GM18870 (cell line): ENCODE measurements at regions not wholly inside any gene's neighbourhood (a gene's known extent, or its start where the extent isn't known, plus 50 kb on each side); places are given as distances from the start of the nearest gene placed in this dataset.

Source experiments
- ATAC-seq: cut with Tn5 transposase; IDR thresholded peaks from one replicate; pipeline ENCODE4 v1.9.1; 2021; ENCODE audit warnings: moderate library complexity; ENCODE audit not compliant: unreplicated experiment

DNA sequence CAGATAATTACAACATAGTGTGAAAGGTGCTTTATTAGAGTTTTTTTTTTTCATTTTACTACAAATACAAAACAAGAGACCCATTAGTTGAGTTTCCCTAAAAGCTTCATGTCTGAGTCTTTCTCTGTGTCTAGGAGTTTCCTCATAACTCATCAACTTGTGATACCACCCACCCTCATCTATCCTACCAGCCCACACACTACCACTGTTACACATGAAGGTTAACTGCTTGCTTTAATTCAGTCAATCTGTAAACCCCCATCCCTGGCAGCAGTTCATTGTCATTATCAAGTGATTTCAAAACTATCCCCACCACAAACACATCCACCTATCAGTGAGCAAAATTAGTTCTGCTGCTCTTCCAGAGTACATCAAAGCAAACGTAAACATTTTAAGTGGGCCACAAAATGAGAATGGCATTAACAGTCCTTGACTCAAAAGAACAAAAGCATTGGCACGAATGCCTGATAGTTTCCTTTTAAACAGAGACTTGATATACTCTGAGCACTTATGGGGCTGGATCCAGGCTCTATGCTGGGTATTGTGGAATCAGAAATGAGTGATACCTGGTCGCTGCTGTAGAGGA is 331.6 kb upstream of the FAM241A start:
- ATAC-seq = no peak

DNA sequence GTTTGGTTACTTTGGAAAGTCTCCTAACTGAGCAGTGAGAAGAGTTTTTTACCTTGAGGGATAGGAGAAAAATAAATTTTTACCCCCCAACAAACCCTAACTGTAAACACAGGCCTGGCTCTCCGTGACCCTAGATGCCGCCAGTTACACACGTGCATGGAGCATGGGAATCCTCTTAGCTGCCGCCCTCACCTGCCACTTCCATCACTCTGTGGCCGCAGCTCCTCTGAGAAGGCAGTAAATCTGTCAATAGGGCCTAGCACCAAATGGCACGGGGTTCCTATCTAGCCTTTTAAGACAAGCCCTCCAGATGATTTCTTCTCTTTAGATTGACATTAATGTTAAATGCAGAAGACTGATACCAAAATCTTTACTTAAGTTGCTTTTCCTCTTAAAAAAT is 330.3 kb upstream of the FAM241A start:
- no peak for ATAC-seq

DNA sequence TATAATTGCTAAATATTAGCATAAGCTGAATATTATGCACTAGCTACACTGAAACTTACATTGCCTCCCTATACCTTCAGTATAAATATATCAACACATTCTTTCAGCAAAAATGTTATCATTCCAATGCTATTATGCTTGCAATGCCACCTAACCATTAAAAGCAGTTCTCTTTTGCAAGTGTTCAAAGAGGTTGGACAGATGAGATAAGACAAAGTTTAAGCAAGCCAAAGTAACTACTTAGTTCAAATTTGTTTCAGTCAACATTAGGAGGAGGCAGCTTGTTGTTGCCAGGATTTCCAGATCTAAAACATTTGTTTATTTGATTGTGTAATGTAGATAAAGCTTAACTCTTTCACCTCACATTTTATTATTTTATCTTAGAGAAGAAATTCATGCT is 323.9 kb upstream of the FAM241A start:
- no peak for ATAC-seq

DNA sequence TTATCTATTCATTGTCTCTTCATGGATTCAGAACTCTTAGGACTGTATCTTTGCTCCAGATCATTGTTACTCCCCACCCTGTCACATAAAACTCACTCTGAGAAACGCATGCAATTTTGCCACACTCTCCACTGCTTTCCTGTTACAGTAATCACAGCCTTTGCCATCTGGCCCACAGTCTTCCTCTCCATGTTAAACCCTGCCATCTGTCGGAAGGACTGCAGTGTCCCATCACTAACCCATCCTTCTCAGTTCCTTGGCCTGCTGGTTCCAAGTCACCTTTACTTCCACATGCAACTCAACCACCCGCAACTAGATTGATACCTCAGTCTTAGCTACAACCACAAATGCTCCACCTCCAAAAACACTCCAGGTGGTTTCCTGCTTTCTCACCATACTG is 308.7 kb upstream of the FAM241A start:
- ATAC-seq = no peak

DNA sequence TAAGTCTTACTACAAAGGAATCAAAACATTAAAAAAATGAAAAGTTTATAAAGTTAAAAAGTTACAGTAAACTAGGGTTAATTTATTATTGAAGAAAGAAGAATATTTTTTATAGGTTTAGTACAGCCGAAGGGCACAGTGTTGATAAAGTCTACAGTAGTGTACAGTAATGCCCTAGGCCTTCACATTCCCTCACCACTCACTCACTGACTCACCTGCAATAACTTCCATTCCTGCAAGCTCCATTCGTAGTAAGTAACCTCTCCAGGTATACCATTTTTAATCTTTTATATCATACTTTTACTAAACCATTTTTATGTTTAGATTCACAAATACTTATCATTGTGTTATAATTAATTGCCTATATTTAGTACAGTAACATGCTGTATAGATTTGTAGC is 307.5 kb upstream of the FAM241A start:
- no peak for ATAC-seq

DNA sequence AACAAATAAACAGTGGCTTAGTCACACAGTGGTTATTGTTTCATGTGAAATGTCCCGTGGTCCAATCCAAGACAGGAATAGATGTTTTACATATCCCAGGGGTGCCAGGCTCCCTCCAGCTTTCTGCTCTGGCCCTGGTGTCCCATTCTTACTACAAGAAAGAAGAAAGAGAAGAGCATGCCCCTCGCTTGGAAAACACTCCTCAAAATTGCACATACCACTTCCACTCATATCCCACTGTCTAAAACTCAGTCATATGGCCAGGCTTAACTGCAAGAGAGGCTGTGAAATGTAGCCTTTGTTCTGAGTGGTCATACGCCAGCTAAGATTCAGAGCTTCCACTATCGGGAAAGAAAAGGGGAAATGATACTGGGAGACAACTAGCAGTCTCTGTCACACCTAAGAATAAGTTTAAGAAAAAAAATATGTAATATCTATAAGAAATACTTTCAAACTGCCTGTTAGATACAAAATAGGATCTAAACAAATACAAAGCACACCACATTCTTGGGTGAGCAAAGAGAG is 306.8 kb upstream of the FAM241A start:
- ATAC-seq = peak; percentile 89

DNA sequence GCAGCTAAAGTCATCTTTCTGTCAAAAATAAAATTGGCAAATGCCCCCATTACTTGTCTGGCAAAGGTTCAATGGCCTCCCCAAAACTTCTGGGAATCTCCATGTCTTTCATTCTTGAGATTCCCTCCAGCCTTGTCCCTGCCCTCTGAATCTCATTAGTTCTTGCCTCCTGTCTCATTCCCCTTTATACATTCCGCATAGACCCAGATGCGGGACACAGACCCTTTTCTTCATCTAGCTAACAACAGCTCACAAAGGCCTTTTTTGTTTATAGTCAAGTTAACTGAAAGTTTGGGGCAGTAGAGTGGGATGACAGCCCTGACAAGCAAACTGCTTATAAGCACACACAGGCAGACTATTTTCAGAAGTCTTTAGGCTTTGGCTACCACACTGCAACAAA is 306.1 kb upstream of the FAM241A start:
- ATAC-seq = no peak

DNA sequence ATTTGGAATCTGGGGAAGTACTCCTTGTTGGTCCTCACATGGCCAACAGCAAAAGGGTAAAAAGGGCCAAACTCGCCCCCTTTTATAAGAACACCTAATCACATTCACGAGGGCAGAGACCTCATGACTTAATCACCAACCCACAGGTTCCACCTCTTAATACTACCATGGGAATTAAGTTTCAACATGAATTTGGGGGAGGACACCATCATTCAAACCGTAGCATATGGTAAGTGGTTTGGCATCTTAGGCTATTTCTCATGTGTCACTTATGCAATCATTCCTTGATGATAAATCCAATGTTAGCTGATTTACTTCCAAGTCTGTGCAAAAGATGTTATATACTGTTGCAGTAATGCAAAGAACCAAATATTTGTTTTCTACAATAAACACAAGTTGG is 302.9 kb upstream of the FAM241A start:
- ATAC-seq = no peak

DNA sequence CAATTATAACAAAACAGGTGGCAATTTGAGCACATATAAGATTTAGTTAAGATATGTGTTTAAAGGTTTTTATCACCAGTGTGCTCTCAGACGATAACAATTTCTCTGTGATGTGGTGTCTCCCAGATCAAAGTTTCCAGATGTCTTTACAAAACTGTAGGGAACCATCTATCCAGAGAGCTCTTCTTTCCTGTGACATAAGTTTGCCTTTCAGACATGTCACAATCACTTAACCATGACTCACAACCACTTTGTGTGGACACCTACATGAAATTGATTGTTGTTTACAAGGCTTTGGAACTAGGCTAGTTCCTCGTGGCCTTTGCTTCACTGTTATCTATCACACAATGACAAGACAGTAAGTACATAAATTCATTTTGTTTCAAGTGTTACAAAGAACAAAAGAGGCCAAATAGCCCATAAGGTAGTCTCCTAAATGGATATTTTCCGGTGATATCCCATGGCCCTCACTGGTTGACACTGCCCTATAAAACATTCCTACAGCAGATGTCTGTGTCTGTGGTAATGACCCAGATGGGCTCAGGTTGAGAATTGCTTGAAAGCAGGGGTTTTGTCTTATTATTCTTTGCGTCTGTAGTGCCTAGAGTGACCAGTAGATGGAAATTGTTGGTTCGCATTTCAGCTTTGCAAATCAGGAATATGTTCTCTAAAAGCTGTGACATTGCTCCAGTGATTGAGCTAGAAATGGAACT is 297.8 kb upstream of the FAM241A start:
- no peak for ATAC-seq

DNA sequence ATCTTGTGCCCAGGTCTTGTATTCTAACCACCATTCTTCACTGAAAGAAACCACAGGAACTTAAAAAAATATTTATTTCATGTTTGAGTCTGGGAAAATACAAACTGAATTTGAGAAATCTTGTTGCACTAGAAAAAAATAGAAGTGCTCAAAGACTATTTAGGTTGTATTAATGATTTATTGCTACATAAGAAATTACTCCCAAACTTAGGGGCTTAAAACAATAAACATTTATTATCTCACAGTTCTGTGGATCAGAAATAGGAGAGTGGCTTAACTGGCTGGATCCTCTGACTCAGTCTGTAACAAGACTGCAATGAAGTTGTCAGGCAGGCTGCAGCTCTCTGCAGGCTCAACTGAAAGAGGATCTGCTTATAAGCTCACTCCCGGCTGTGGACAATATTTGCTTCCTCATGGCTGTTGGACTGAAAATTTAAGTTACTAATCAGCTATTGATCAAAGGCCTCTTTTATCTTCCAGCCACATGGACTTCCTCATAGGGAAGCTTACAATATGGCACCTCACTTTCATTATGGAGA is 295.4 kb upstream of the FAM241A start:
- no peak for ATAC-seq

DNA sequence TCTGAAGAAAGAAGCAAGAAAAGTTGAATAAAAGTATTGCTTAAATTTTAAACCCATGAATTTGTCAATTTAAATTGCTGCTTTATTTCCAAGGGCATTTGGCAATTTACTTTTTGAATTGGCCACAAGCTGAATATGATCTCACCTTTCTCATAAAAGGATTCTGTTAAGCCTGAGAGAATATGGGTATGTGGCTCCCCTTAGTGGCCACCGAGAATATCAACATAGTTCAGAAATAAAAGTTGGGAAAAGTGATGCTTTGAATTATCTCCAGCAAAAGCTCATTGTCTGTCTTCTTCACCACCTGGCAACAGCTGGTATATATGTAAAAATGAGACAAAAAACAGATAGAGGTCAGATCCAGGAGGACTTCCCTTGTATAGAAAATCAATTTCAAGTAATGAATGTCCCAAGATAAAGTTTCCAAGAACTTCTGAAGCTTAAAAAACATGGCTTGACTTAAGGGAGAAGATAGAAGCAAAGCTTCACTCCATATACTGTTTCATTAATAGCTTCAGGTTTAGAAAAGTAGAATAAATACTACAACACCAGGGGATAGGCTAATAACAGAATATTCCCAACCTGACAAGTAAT is 290.7 kb upstream of the FAM241A start:
- peak; percentile 74 for ATAC-seq

DNA sequence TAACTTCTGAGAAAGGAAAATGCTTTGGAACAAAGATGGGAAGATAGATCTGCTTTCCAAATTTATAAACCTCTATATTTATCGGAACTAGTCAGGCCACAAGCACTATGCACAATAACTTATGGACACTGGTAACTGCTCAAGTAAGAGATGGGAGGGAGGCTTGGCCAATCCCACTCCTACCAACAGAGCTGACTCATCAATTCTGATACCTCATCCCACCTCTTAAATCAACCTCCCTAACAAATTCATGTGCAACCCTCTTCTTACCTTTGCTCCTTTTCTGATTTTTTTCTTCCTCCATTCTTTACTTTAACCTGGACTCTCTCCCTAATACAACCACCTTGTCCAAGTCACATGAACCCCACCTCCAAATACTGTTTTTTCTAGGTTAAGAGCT is 289.9 kb upstream of the FAM241A start:
- ATAC-seq = no peak

DNA sequence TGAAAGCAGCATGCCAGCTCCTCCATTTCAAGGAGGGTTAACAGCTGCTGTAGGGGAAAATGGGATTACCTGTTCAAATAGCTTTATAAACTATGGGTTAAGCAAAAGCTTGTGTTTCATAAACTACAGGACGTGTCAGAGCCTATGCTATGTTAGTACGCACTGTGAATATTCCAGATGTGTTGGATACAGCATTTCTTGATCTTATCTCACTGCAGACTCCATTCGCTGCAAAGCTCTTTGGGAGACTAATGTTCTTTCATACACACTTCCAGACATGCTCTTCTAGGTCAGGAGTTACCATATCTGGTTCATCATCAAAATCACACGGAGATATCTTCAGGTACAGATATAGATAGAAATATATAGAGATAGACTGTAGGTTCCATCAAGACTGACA is 281.2 kb upstream of the FAM241A start:
- ATAC-seq = no peak

DNA sequence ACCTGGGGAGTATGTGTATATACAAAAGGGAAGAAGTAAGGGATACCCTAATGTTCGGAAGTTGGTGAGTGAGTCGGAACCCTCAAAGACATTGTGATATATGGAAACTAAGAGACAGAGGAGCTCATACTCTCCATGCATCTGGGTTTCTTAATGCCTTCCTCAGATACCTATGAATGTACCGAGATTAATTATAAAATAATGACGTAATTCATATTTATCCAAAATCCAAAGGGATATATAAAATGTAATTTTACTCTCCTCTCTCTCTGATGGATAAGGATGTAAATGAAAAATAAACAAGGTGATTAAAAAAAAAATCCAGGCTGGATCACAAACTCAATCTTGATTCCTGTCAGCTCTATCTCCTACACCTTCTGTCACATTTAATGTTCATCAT is 275.9 kb upstream of the FAM241A start:
- ATAC-seq = no peak

DNA sequence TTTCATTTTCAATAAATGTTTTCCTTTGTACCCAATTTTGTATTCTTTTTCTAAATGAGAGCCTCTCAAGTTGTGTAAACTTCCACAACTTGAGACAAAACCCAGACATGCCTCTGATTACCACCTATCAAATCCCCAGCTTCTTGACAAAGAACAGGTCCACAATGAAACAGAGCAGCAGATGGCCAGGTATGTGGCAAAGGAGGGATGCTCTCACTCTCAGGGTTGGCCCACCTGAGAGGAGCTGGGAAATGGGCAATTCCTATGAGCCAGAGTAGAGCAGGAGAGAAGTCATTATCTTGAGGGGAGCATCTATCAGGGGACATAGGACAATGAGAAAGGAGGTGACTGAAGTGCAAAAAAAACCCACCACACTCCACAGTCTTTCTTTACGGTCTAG is 273.5 kb upstream of the FAM241A start:
- no peak for ATAC-seq

DNA sequence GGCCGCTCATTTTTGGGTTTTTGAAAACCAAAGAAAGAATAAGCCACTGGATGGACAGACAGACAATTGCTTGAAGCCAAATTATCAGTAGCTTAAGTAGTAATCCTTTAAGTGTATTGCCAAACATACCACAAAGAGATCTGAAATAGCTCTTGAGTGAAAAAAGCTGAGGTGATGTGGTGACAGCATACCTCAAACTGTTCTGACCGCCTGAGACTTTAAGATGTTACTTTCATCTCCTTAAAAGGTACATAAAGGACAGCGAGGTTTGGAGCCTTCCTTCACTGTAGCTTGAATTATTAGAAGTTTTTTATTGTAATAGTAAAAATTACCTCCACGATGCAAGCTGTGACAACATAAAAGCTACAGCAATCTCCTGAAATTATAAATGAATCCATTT is 271.5 kb upstream of the FAM241A start:
- no peak for ATAC-seq

DNA sequence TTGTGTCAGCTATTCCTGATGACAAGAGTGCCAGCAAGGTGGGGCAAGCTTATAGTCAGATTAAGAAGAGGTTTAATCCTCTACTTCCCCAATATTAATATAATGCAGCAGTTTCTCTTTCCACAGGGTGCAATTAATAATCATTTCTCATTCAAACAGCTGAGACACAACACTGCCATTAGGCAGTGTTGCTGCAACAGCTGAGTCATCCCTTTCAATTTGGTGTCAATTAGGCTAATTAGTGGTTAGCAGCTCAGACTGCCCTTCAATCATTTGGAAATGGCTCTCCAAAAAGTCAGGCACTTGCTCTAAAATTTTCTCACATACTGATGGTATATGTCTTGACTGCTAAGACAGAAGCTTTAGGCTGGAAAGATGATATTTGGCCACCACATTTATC is 265.7 kb upstream of the FAM241A start:
- no peak for ATAC-seq

DNA sequence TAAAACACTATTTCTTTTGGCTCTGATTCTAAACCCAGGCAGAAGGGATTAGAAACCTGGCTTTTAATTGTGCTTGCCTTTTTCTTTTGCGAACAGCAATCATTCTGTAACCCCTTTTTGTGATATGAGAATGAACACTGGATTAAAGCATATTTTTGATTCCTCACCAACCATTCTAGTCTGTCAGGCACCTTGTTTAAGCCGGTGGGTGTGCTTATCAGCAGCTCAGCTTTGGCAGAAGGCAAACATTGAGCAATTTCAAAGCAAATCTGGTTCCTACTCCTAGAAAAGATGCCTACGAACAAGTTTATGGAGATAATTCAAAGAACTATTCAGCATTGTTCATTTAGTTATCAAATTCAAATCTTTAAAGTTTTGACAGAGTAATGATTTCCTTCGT is 265.1 kb upstream of the FAM241A start:
- ATAC-seq = no peak

DNA sequence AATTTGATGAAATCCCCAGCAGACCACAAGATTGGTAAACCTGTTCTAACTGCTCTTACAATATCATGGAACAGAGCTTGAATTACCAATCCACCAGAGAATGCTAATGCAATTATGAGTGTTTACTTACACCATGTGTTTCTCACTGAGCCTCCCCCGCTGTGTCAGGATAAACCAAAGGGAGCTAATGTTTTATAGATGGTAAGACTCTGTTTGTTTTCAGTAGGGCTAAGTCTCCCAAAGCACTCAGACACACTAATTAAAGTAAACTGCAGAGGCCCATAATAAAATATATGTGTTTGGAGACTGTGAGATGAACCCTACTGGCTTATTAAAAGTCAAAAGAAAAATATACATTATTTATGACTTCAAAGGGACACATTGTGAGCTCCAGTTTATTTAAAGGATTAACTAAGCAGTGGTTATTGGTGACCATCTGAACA is 261.7 kb upstream of the FAM241A start:
- no peak for ATAC-seq

DNA sequence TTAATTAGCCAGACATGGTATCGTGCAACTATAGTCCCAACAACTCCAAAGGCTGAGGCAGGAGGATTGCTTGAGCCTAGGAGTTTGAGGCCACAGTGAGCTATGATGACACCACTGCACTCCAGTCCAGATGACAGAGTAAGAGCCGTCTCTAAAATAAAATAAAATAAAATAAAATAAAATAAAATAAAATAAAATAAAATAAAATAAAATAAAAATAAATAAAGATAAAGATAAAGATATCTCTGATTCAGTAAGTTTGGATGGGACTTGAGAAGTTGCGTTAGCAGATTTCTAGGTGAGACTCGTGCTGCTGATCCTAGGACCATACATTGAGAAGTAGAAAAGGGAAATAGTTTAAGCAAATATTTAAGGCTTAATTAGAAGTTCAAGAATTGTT is 254.8 kb upstream of the FAM241A start:
- ATAC-seq = no peak

DNA sequence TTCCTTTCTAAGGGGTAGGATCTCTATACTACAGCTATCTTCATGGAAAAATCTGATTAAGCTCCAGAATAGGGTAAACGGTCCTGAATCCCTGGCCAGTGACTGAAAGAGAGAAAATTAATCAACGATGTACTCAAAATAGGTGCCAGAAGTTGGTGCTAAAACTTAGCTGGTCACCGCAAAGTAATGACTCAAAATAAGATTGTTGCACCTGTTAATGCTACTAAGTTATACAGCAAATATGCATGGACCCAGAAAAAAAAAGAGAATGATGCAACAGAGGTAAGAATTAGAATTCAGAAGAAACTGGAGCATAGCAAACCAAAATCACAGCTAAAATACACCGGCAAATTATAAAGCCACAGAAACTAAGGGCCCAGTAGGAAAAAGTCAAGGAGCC is 239.7 kb upstream of the FAM241A start:
- ATAC-seq = peak; percentile 84

DNA sequence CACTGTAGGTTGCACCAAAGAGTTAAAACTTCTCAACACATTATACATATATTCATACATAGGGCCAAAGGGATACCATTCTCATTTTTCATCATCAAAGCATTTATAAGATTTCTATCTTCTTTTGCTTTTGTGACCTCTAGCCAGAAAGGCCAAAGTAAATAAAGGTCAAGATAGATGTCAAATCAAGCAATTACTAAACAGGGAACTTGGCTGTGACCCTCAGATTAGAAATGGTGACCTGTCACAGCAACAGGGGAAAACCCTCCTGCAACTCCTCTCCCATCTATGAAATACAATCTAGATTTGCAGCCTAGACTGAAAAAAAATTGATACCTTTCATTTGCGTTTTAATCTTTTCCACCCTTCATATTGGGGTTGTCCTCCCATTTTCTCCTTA is 225.6 kb upstream of the FAM241A start:
- no peak for ATAC-seq
